ENCODE measurements at regions not wholly inside any gene's neighbourhood (a gene's known extent, or its start where the extent isn't known, plus 50 kb on each side); places are given as distances from the start of the nearest gene placed in this dataset.

DNA sequence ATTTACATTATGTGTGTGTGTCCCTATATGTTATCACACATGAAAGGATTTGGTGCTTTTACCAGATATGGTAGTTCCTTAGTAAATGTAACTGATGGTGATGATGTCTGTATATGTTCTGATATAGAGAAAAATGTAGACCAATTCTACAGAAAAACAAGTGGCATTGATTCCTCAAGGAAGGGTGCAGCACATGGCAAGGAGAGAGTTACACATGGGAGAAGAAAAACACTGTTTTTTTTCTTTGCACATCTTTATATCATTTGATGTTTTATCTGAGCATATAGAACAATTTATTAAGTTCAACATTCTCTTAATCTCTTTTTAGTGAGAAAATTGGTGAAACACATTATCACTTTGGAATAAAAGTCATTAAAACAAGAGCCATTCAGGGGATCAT, 535.0 kb upstream of the KLF4 start:
- TF ChIP-seq, protein P1, sequence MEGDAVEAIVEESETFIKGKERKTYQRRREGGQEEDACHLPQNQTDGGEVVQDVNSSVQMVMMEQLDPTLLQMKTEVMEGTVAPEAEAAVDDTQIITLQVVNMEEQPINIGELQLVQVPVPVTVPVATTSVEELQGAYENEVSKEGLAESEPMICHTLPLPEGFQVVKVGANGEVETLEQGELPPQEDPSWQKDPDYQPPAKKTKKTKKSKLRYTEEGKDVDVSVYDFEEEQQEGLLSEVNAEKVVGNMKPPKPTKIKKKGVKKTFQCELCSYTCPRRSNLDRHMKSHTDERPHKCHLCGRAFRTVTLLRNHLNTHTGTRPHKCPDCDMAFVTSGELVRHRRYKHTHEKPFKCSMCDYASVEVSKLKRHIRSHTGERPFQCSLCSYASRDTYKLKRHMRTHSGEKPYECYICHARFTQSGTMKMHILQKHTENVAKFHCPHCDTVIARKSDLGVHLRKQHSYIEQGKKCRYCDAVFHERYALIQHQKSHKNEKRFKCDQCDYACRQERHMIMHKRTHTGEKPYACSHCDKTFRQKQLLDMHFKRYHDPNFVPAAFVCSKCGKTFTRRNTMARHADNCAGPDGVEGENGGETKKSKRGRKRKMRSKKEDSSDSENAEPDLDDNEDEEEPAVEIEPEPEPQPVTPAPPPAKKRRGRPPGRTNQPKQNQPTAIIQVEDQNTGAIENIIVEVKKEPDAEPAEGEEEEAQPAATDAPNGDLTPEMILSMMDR (IDR thresholded peaks at IDR 0.05; ENCODE audit: poor library complexity): no peak
- no peak for TF ChIP-seq EZH2 (IDR thresholded peaks at IDR 0.05; ENCODE audit: borderline replicate concordance)
